SK-N-SH (cell line): ENCODE measurements at regions not wholly inside any gene's neighbourhood (a gene's known extent, or its start where the extent isn't known, plus 50 kb on each side); places are given as distances from the start of the nearest gene placed in this dataset.

Experiments used
- CHD2 ChIP-seq: fragments of 150-350 bp; IDR thresholded peaks from 2 replicates; pipeline ENCODE4 v1.6.1; 2018; ENCODE audit warnings: low read length; ENCODE audit not compliant: partially characterized antibody
- CTCF ChIP-seq: fragments of 200-600 bp; sonication (generic); IDR thresholded peaks from 2 replicates; pipeline ENCODE4 v1.6.1; 2017; ENCODE audit warnings: antibody characterized with exemption, mild to moderate bottlenecking, moderate library complexity
- EP300 ChIP-seq, 2 experiments: IDR thresholded peaks; 2 replicates each; pipeline versions ENCODE4 v1.4.0 to v1.6.1; 2012; ENCODE audit warnings: borderline replicate concordance in 1 of 2, low read depth in 1 of 2, low read length in 1 of 2
- MXI1 ChIP-seq: IDR thresholded peaks from 2 replicates; pipeline ENCODE4 v1.6.1; 2012; ENCODE audit warnings: mild to moderate bottlenecking, low read depth, low read length, improper control_type of control experiment
- NRF1 ChIP-seq: IDR thresholded peaks from 2 replicates; pipeline ENCODE4 v1.6.1; 2012; ENCODE audit warnings: low read depth, mild to moderate bottlenecking, low read length
- POLR2AphosphoS5 ChIP-seq: IDR thresholded peaks from 2 replicates; pipeline ENCODE4 v1.6.1; 2012; ENCODE audit warnings: low read depth, low read length
- RAD21 ChIP-seq: IDR thresholded peaks from 2 replicates; pipeline ENCODE4 v1.6.1; 2012; ENCODE audit warnings: mild to moderate bottlenecking, low read length
- RFX5 ChIP-seq: IDR thresholded peaks from 2 replicates; pipeline ENCODE4 v1.6.1; 2012; ENCODE audit warnings: mild to moderate bottlenecking, improper control_type of control experiment, low read length
- USF2 ChIP-seq: fragments of 150-350 bp; IDR thresholded peaks from 2 replicates; pipeline ENCODE4 v1.6.1; 2017; ENCODE audit warnings: antibody characterized with exemption, low read length, low read depth, borderline replicate concordance
- TF ChIP-seq, protein P1 (sequence below): IDR thresholded peaks from 2 replicates; pipeline ENCODE4 v1.4.0; 2012; ENCODE audit warnings: low read depth, borderline replicate concordance

DNA sequence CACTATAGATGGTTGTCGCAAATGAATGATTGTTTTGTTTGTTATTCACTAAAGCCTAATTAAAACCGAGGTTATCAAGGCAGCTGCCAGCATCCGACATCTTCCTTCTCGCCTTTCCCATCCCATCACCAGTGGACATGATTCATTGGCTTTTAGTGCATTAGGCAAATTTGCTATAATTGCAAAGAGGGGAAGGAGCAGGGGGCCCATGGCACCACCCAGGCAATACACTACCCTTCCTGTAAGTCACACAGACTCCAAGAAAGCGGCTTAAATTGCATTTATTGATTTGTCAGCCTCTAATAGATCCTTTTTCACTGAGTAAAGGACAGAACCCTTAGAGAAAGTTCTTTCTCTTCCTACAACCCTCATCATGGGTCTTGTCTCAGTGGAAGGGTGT, 169.2 kb upstream of the NCAM1 start:
- TF ChIP-seq POLR2AphosphoS5: no peak
- no peak for TF ChIP-seq RAD21
- TF ChIP-seq CTCF: no peak
- no peak for TF ChIP-seq NRF1
- TF ChIP-seq EP300 (IDR thresholded peaks at IDR 0.05; ENCODE audit: borderline replicate concordance in 1 of 2, low read depth in 1 of 2, low read length in 1 of 2): no peak
- no peak for TF ChIP-seq USF2
- TF ChIP-seq CHD2: no peak
- TF ChIP-seq RFX5: no peak
- TF ChIP-seq MXI1: no peak
- TF ChIP-seq, protein P1, sequence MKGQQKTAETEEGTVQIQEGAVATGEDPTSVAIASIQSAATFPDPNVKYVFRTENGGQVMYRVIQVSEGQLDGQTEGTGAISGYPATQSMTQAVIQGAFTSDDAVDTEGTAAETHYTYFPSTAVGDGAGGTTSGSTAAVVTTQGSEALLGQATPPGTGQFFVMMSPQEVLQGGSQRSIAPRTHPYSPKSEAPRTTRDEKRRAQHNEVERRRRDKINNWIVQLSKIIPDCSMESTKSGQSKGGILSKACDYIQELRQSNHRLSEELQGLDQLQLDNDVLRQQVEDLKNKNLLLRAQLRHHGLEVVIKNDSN: no peak
